Hematopoietic multipotent progenitor cell (in vitro differentiated cells): ENCODE measurements at regions not wholly inside any gene's neighbourhood (a gene's known extent, or its start where the extent isn't known, plus 50 kb on each side); places are given as distances from the start of the nearest gene placed in this dataset.
"Not testable (repeated sequence)": the region's sequence is repeated elsewhere in the genome, so short reads cannot be mapped to it uniquely, and the experiment has no call there.

Experiments used
- DNase-seq, 3 donors: peaks; one replicate each; pipeline ENCODE4 v3.0.0-alpha.2; 2011 to 2015; ENCODE audit warnings: low read depth in 2 of 3, low spot score in 2 of 3

DNA sequence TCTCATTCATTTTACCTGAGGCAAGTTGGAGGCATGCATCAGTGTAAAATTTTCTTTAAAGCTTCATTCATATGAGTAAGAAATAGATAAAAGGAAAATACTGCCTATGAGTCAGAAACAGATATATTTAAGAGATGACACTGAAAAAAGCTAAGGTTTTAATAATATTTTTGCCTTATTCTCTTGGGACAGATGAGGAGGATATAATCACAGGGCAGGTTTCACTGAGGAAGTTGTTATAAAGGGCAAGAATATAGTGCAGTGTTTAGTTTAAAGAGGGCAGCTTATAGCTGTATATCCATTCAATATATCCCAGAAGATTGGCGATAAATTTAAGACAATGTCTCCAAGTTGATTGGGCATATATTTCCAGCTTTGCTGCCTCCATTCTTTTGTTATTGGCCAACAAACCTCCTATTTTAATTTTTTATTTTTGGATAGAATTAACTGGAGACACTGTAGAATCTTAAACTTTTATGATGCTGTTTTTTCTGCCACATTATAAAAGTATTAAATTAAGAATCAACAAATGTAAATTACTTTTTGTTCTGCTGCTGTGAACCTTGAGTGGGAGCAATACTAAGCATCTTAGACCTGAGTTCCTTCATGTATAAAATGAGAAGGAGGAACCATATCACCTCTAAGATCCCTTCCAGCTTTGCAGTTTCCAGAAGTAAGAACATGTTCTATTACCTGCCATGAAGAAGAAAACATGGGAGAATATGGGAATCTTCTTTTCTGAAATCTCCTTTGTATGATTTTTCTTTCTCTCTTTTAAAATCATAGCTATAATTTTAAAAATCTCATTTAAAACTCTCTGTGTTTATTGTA, 171.6 kb downstream of the S1PR1 start:
- no peak for DNase-seq

GRCh38 chr1:101409102-101409501, 172.3 kb downstream of the S1PR1 start:
- DNase-seq, result no peak

GRCh38 chr1:101410048-101410878, 173.4 kb downstream of the S1PR1 start:
- DNase-seq, result no peak

DNA sequence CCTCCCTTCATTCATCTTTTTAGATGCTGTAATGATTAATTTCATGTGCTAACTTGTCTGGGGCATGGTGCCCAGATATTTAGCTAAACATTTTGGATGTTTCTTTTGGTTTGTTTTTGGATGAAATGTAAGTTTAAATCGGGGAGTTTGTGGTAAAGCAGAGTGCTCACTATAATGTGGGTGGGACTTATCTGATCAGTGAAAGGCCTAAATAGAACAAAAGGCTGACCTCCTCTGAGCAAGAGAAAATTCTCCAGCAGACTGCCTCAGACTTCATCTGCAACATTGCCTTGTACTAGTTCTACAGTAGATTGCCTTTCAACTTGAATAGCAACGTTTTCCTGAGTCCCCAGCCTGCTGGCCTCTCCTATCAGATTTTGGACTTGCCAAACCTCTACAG, 183.6 kb downstream of the S1PR1 start:
- no peak for DNase-seq

DNA sequence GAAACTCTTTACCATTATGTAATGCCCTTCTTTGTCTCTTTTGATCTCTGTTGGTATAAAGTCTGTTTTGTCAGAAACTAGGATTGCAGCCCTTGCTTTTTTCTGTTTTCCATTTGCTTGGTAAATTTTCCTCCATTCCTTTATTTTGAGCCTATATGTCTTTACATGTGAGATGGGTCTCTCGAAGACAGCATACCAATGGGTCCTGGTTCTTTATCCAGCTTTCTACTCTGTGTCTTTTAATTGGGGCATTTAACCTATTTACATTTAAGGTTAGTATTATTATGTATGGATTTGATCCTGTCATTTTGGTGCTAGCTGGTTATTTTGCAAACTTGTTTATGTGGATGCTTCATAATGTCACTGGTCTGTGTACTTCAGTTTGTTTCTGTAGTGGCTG, 191.3 kb downstream of the S1PR1 start:
- not testable (repeated sequence) for DNase-seq

GRCh38 chr1:101428562-101428961, 191.7 kb downstream of the S1PR1 start:
- DNase-seq, result no peak

DNA sequence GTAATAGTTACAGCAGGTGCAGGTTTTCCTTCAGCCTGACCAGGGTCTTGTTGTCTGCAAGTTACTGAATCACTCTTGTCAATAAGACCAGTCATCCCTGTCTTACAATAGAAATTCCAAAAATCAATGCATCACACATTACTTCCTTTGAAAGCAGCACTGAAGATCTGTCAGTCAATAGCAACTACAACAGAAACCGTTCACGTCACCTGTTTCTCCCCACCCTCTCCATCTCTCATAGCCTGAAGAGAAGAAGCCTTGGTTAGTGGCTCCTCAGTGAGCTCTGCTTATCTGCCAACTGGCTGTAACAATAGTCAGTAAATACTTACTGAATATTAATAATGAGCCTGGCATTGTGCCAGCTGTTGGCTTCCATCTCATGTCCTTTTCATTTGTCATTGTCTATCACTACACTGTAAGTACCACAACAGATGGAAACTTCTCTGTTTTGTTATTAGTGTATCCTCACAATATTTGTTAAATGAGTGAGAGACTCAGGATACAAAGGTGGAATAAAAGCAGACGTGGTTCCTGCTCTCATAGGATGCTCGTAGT, 195.2 kb downstream of the S1PR1 start:
- no peak for DNase-seq

GRCh38 chr1:101435831-101436511, 199.2 kb downstream of the S1PR1 start:
- peak in 1 of 3 donors; percentile 6 for DNase-seq

- no peak for DNase-seq
These were observed 201.0 kb downstream of the S1PR1 start for GRCh38 chr1:101437800-101438199.

GRCh38 chr1:101438359-101438758, 201.5 kb downstream of the S1PR1 start:
- DNase-seq, result peak in 2 of 3 donors; percentile 8 to 36

- DNase-seq, result no peak
These were observed 203.7 kb downstream of the S1PR1 start for GRCh38 chr1:101440485-101440884.

- DNase-seq, result no peak
These were observed 207.6 kb downstream of the S1PR1 start for GRCh38 chr1:101444381-101444780.

DNA sequence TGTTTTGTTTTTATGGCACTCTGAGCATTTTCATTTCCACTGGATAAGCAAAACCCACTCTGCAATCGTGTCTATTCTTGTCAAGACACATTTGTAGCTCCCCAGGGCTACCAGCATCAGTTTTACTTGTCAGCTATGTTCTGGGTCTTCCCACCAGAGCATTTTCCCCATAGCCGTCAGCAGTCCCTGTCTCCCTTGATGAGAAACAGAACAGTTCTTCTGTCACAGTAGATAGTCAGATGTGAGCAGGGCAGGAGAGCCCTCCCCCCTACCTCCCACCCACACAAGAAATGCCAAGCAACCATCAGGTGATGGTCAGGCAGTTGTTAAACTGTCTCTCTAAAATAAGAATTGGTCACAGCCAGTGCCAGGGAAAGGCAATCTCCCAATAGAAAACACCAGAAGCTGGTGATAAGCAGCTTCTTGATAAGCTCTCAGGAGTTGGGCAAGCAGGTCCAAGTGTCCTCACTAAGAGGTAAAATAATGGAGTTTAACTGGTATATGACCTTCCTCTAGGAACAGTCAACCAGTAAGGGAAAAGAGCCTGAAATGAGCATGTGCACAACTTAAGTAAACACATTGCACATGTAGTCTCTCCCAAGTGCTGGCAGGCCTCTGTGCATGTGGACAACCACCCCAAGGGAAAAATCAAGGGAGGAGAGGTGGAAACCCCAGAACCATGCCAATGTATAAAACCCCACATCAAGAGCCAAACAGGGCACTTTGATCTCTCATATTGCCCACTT, 208.2 kb downstream of the S1PR1 start:
- DNase-seq, result no peak

DNA sequence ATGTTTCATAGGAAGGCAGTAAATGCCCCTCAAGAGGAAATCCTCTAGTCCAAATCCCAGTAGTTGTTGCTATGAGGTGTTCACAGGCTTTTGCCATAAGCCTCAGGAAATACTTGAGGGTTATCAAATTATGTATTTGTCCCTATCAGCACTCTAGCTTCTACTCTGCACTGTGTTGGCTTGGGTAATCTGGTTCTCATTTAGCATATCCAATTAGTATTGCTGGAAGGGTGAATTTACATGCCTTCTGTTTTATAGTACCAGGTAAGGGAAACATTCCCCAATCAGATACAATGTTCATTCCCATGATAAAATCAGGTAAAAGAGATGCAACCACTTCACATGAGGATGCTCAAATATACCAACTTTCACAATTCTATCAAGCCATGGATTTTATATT, 211.2 kb downstream of the S1PR1 start:
- DNase-seq, result no peak

GRCh38 chr1:101450691-101451090, 213.9 kb downstream of the S1PR1 start:
- DNase-seq, result not testable (repeated sequence)

DNA sequence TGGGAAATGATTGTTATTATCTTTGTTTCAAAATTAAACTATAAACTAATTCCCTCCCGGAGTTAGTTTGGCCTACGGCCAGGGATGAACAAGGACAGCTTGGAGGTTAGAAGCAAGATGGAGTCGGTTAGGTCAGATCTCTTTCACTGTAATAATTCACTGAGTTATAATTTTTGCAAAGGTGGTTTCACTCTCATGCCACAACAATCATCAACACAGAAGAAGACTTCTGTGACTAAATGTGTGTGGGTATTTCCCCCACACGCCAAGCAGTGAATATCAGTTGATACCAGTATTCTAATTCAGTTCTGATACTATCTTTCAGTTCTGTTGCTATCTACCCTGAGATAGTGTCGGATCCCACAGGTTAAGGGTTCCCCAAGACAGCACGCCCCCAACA, 215.1 kb downstream of the S1PR1 start:
- no peak for DNase-seq

DNA sequence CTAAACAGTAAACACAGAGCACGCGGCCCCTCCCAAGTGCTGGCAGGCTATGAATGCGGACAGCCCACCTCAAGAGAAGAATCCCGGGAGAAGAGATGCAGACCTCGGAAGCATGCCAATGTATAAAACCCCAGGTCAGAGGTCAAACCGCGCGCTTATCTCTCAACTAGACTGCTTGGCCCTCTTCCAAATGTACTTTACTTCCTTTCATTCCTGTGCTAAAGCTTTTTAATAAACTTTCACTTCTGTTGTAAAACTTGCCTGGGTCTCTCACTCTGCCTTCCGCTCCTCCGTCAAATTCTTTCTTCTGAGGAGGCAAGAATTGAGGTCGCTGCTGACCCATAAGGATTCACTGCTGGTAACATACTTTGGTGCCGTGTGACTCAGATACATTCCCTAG, 216.0 kb downstream of the S1PR1 start:
- DNase-seq, result no peak

DNA sequence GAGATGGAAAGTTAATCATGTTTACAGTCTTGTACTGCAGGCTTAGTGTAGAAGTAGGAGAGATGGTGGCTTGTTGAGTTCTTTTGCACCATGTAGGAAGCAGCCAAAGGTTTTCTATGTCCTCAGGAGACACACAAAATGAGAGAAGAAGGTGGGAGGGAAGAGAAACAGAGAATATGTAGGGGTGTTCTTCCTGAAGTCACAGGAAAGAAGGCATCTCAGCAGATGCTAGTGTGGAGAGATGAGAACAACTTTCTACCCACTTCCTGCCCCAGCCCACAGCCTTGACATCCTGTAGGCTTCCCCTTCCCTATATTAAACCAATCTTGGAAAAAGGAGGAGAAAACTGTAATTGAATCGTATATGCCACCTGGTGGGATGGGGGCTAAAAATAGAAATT, 217.0 kb downstream of the S1PR1 start:
- no peak for DNase-seq

- DNase-seq, result no peak
These were observed 218.3 kb downstream of the S1PR1 start for GRCh38 chr1:101455166-101455565.

DNA sequence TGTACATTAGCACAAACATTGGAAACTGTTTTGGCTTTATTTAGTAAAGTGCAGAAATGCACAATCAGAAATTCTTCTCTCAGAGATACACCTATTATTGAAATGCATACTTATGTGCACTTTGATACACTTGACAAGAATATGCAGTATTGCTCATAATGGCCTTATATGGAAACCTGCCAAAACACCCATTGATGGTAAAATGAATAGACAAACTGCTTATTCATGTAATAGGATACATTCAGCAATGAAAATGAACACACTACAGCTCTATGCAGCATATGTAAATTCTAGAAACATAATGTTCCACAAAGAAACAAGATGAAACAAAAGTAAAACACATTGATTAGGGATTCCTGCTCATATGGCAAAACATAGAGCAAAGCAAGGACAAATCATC, 223.9 kb downstream of the S1PR1 start:
- no peak for DNase-seq
